ENCODE measurements at regions not wholly inside any gene's neighbourhood (a gene's known extent, or its start where the extent isn't known, plus 50 kb on each side); places are given as distances from the start of the nearest gene placed in this dataset.

- peaks cover 4% of the 10 kb centered on the region for H3K27me3 ChIP-seq (ENCODE audit: insufficient read depth, poor library complexity, severe bottlenecking)
- DNase-seq (ENCODE audit: low read depth in 1 of 2, low spot score in 1 of 2) = no peak
- H3K27ac ChIP-seq (replicated peaks) = no peak overlapping the region
- no peak for TF ChIP-seq SPI1 (IDR thresholded peaks at IDR 0.05; ENCODE audit: borderline replicate concordance, low read depth)
- TF ChIP-seq GABPA (IDR thresholded peaks at IDR 0.05; ENCODE audit: low read depth) = no peak
- TF ChIP-seq REST (IDR thresholded peaks at IDR 0.05; ENCODE audit: insufficient replicate concordance, low read depth) = no peak
- TF ChIP-seq, protein P1, sequence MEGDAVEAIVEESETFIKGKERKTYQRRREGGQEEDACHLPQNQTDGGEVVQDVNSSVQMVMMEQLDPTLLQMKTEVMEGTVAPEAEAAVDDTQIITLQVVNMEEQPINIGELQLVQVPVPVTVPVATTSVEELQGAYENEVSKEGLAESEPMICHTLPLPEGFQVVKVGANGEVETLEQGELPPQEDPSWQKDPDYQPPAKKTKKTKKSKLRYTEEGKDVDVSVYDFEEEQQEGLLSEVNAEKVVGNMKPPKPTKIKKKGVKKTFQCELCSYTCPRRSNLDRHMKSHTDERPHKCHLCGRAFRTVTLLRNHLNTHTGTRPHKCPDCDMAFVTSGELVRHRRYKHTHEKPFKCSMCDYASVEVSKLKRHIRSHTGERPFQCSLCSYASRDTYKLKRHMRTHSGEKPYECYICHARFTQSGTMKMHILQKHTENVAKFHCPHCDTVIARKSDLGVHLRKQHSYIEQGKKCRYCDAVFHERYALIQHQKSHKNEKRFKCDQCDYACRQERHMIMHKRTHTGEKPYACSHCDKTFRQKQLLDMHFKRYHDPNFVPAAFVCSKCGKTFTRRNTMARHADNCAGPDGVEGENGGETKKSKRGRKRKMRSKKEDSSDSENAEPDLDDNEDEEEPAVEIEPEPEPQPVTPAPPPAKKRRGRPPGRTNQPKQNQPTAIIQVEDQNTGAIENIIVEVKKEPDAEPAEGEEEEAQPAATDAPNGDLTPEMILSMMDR (IDR thresholded peaks at IDR 0.05; ENCODE audit: insufficient read depth, low read length) = no peak
- TF ChIP-seq POLR2AphosphoS5 (IDR thresholded peaks at IDR 0.05; ENCODE audit: low read depth) = no peak
- H3K4me3 ChIP-seq (replicated peaks; ENCODE audit: insufficient read depth, low read length) = no peak overlapping the region
Measured at GRCh38 chr6:1028723-1029122, 283.2 kb upstream of the FOXQ1 start.

- TF ChIP-seq, protein P1 (IDR thresholded peaks at IDR 0.05; ENCODE audit: insufficient read depth, low read length) = no peak
- TF ChIP-seq SPI1 (IDR thresholded peaks at IDR 0.05; ENCODE audit: borderline replicate concordance, low read depth) = no peak
- no peak for TF ChIP-seq REST (IDR thresholded peaks at IDR 0.05; ENCODE audit: insufficient replicate concordance, low read depth)
- TF ChIP-seq POLR2AphosphoS5 (IDR thresholded peaks at IDR 0.05; ENCODE audit: low read depth) = no peak
- TF ChIP-seq GABPA (IDR thresholded peaks at IDR 0.05; ENCODE audit: low read depth) = no peak
- Histone ChIP-seq H3K27ac (replicated peaks) (no peak overlapping the region), H3K4me3 (replicated peaks; ENCODE audit: insufficient read depth, low read length) (no peak overlapping the region), H3K27me3 (ENCODE audit: insufficient read depth, poor library complexity, severe bottlenecking) (peaks cover 4% of the 10 kb centered on the region)
- no peak for DNase-seq (ENCODE audit: low read depth in 1 of 2, low spot score in 1 of 2)
Measured at GRCh38 chr6:1027795-1028569, 283.9 kb upstream of the FOXQ1 start.

DNA sequence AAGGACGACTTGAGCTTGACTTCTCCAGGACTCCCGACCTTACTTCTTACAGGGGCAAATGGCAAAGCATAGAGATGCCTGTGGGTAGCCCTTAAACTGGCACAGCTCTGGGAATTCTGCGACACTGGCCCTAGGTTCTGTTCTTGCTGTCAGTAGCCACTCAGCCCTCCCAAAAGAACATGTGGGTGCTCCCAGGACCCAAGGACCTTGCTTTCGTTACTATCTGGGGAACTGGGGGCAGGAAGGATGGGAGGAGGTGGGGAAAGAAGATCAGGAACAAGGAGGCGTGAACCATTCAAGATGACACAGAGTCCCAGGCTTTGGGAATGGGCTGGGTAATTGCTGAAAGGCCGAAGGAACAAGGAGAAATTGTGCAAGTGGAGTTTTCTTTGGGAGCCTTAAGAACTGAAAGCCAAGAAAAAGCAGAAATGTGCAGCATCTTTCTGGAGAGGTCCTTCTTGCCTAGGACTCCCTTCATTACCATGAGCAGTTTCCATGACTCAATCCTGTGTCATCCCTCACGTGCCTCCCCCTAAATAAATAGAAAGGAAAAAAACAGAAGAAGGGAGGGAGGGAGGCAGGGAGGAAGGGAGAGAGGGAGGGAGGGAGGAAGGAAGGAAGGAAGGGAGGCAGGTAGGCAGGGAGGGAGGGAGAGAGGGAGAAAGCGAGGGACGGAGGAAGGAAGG, 284.6 kb upstream of the FOXQ1 start:
- TF ChIP-seq REST (IDR thresholded peaks at IDR 0.05; ENCODE audit: insufficient replicate concordance, low read depth) = no peak
- TF ChIP-seq, protein P1 (IDR thresholded peaks at IDR 0.05; ENCODE audit: insufficient read depth, low read length) = no peak
- TF ChIP-seq POLR2AphosphoS5 (IDR thresholded peaks at IDR 0.05; ENCODE audit: low read depth) = no peak
- no peak for TF ChIP-seq SPI1 (IDR thresholded peaks at IDR 0.05; ENCODE audit: borderline replicate concordance, low read depth)
- TF ChIP-seq GABPA (IDR thresholded peaks at IDR 0.05; ENCODE audit: low read depth) = no peak
- peaks cover 4% of the 10 kb centered on the region for H3K27me3 ChIP-seq (ENCODE audit: insufficient read depth, poor library complexity, severe bottlenecking)
- no peak overlapping the region for H3K4me3 ChIP-seq (replicated peaks; ENCODE audit: insufficient read depth, low read length)
- DNase-seq (ENCODE audit: low read depth in 1 of 2, low spot score in 1 of 2) = no peak
- H3K27ac ChIP-seq (replicated peaks) = no peak overlapping the region

All from HL-60 (cell line).